Gastrocnemius medialis (tissue), 4 donors: ENCODE measurements at regions not wholly inside any gene's neighbourhood (a gene's known extent, or its start where the extent isn't known, plus 50 kb on each side); places are given as distances from the start of the nearest gene placed in this dataset.
A peak's percentile ranks its signal among the peaks of the same experiment; 100 is the strongest.
"Not testable (repeated sequence)": the region's sequence is repeated elsewhere in the genome, so short reads cannot be mapped to it uniquely, and the experiment has no call there.

ENCODE experiments used
- ATAC-seq, 2 donors: fragments of 150-250 bp; one replicate each; pipeline ENCODE4 v1.9.1; 2016
- DNase-seq, 2 donors: peaks; one replicate each; pipeline ENCODE4 v3.0.0-alpha.2; 2019
- H3K27ac ChIP-seq, 4 donors: fragments of 200-600 bp; sonication (generic); 1 replicate in 1 of 4; 2 replicates in 3 of 4; pipeline ENCODE4 v1.5.1; 2016 to 2018; ENCODE audit warnings: mild to moderate bottlenecking in 2 of 4, moderate library complexity in 1 of 4
- H3K27me3 ChIP-seq, 3 donors: fragments of 200-600 bp; sonication (generic) in 2 of 3; 1 replicate in 1 of 3; 2 replicates in 2 of 3; pipeline versions ENCODE4 v1.5.1 to v1.6.0; 2016 to 2019; ENCODE audit warnings: mild to moderate bottlenecking in 1 of 3, moderate library complexity in 1 of 3
- H3K36me3 ChIP-seq, 2 donors: fragments of 200-600 bp; sonication (generic) in 1 of 2; one replicate each; pipeline ENCODE4 v1.5.1; 2017 to 2018
- H3K4me1 ChIP-seq, 2 donors: fragments of 200-600 bp; sonication (generic) in 1 of 2; one replicate each; pipeline ENCODE4 v1.5.1; 2016 to 2017; ENCODE audit warnings: mild to moderate bottlenecking in 2 of 2
- H3K4me3 ChIP-seq, 4 donors: fragments of 200-600 bp; sonication (generic) in 3 of 4; 1 replicate in 1 of 4; 2 replicates in 3 of 4; pipeline ENCODE4 v1.5.1; 2016 to 2019; ENCODE audit warnings: mild to moderate bottlenecking in 2 of 4
- H3K9me3 ChIP-seq, 3 donors: fragments of 200-600 bp; sonication (generic) in 2 of 3; 1 replicate in 1 of 3; 2 replicates in 2 of 3; pipeline ENCODE4 v1.5.1; 2016 to 2019
- CTCF ChIP-seq, 5 experiments: fragments of 450-650 bp in 3 of 5; fragments of 200-600 bp in 2 of 5; sonication (generic) in 2 of 5; IDR thresholded peaks in 4 of 5; conservative IDR thresholded peaks in 1 of 5; 1 replicate in 4 of 5; 2 replicates in 1 of 5; pipeline ENCODE4 v1.5.1; 2016 to 2019; ENCODE audit warnings: antibody characterized with exemption in 5 of 5, mild to moderate bottlenecking in 3 of 5, moderate library complexity in 3 of 5
- POLR2A ChIP-seq, 2 donors: fragments of 450-650 bp; IDR thresholded peaks; one replicate each; pipeline ENCODE4 v1.6.1; 2017; ENCODE audit warnings: antibody characterized with exemption in 2 of 2, mild to moderate bottlenecking in 2 of 2, moderate library complexity in 2 of 2
- in situ Hi-C, 4 donors: fragments of 200-750 bp; cut with MboI; loops; one replicate each; pipeline versions ENCODE4 v1.15.0 to v1.8.0; 2017; ENCODE audit warnings: low sequenced_read_pairs in 4 of 4
- intact Hi-C: fragments of 100-400 bp; cut with DNase I; formaldehyde crosslinking; loops from one replicate; pipeline ENCODE4 v1.15.1; 2023; ENCODE audit warnings: low total_unique reads

- in situ Hi-C loops = no loop called here
- H3K36me3 ChIP-seq = no peaks in the 10 kb centered on the region
- H3K27me3 ChIP-seq = no peaks in the 10 kb centered on the region
- H3K9me3 ChIP-seq = no peaks in the 10 kb centered on the region
- DNase-seq = no peak
- TF ChIP-seq POLR2A (IDR thresholded peaks at IDR 0.05) (no peak), CTCF (IDR thresholded peaks at IDR 0.05 in 4 of 5, conservative IDR thresholded peaks at IDR 0.05 in 1 of 5) (no peak)
- ATAC-seq = no peak
- H3K4me1 ChIP-seq = no peaks in the 10 kb centered on the region
- intact Hi-C loops = no loop called here
- H3K27ac ChIP-seq = no peak overlapping the region
- no peak overlapping the region for H3K4me3 ChIP-seq
Measured at GRCh38 chr10:125231813-125232475, 71.6 kb upstream of the CTBP2 start.

- Histone ChIP-seq H3K27ac (no peak overlapping the region), H3K4me3 (no peak overlapping the region), H3K4me1 (no peaks in the 10 kb centered on the region), H3K36me3 (no peaks in the 10 kb centered on the region), H3K9me3 (no peaks in the 10 kb centered on the region), H3K27me3 (no peaks in the 10 kb centered on the region)
- peak; percentile 90 to 97 for ATAC-seq
- DNase-seq = peak; percentile 16 to 35
- intact Hi-C loops (no loop called here), in situ Hi-C loops (no loop called here)
- TF ChIP-seq POLR2A (IDR thresholded peaks at IDR 0.05) = no peak
- TF ChIP-seq CTCF (IDR thresholded peaks at IDR 0.05 in 4 of 5, conservative IDR thresholded peaks at IDR 0.05 in 1 of 5) = no peak
Measured at GRCh38 chr10:125231116-125231812, 70.9 kb upstream of the CTBP2 start.

- Histone ChIP-seq H3K4me3 (no peak overlapping the region), H3K27ac (no peak overlapping the region), H3K4me1 (no peaks in the 10 kb centered on the region), H3K36me3 (no peaks in the 10 kb centered on the region), H3K27me3 (no peaks in the 10 kb centered on the region), H3K9me3 (no peaks in the 10 kb centered on the region)
- ATAC-seq (no peak), DNase-seq (no peak)
- in situ Hi-C loops (no loop called here), intact Hi-C loops (no loop called here)
- no peak for TF ChIP-seq CTCF (IDR thresholded peaks at IDR 0.05 in 4 of 5, conservative IDR thresholded peaks at IDR 0.05 in 1 of 5)
- TF ChIP-seq POLR2A (IDR thresholded peaks at IDR 0.05) = no peak
Measured at GRCh38 chr10:125230251-125230650, 69.9 kb upstream of the CTBP2 start.

GRCh38 chr10:125228245-125228940, 68.0 kb upstream of the CTBP2 start:
- DNase-seq, H3K36me3 ChIP-seq, H3K27ac ChIP-seq, intact Hi-C loops, in situ Hi-C loops, H3K9me3 ChIP-seq, H3K4me3 ChIP-seq, ATAC-seq, H3K4me1 ChIP-seq, H3K27me3 ChIP-seq: not testable (repeated sequence)

GRCh38 chr10:125227546-125227945, 67.2 kb upstream of the CTBP2 start:
- no peaks in the 10 kb centered on the region for H3K9me3 ChIP-seq
- intact Hi-C loops (no loop called here), in situ Hi-C loops (no loop called here)

More at GRCh38 chr10:125227546-125227945, 67.2 kb upstream of the CTBP2 start:
- TF ChIP-seq POLR2A (IDR thresholded peaks at IDR 0.05) = no peak
- no peak for TF ChIP-seq CTCF (IDR thresholded peaks at IDR 0.05 in 4 of 5, conservative IDR thresholded peaks at IDR 0.05 in 1 of 5)
- DNase-seq (no peak), ATAC-seq (no peak)
- no peaks in the 10 kb centered on the region for H3K4me1 ChIP-seq
- H3K27ac ChIP-seq = no peak overlapping the region
- H3K27me3 ChIP-seq = no peaks in the 10 kb centered on the region
- no peak overlapping the region for H3K4me3 ChIP-seq
- no peaks in the 10 kb centered on the region for H3K36me3 ChIP-seq
